GM10266 (cell line): ENCODE measurements at regions not wholly inside any gene's neighbourhood (a gene's known extent, or its start where the extent isn't known, plus 50 kb on each side); places are given as distances from the start of the nearest gene placed in this dataset.

Source experiments
- DNase-seq: peaks from one replicate; pipeline ENCODE4 v3.0.0; 2012; ENCODE audit errors: extremely low spot score
- TF ChIP-seq, protein P1 (sequence below): IDR thresholded peaks from 2 replicates; pipeline ENCODE4 v1.5.1; 2012; ENCODE audit warnings: mild to moderate bottlenecking, low read depth; ENCODE audit not compliant: control insufficient read depth, insufficient read depth; ENCODE audit errors: missing control alignments

GRCh38 chr18:27803957-27804356, 373.0 kb downstream of the CDH2 start:
- no peak for DNase-seq
- TF ChIP-seq, protein P1, sequence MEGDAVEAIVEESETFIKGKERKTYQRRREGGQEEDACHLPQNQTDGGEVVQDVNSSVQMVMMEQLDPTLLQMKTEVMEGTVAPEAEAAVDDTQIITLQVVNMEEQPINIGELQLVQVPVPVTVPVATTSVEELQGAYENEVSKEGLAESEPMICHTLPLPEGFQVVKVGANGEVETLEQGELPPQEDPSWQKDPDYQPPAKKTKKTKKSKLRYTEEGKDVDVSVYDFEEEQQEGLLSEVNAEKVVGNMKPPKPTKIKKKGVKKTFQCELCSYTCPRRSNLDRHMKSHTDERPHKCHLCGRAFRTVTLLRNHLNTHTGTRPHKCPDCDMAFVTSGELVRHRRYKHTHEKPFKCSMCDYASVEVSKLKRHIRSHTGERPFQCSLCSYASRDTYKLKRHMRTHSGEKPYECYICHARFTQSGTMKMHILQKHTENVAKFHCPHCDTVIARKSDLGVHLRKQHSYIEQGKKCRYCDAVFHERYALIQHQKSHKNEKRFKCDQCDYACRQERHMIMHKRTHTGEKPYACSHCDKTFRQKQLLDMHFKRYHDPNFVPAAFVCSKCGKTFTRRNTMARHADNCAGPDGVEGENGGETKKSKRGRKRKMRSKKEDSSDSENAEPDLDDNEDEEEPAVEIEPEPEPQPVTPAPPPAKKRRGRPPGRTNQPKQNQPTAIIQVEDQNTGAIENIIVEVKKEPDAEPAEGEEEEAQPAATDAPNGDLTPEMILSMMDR, result no peak

DNA sequence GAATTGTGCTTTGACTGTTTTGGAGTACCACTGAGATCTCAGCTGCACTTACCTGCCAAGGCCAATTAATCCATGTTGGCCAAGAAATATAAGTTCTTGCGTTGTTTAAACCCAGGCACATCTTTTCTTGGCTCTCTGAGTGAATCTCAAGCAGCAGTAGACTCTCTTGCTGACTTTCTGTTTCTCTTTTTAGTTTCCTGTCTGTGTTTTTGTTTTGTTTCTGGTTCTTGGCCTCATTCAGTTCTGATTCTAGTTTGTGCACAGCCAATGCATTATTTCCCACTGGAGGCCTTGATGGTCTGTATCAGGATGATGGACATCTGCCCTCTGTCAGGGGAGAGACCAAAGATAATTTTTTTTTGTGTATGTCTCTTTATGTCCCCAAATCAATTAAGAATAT, 379.4 kb downstream of the CDH2 start:
- DNase-seq, result no peak
- TF ChIP-seq, protein P1, result no peak

GRCh38 chr18:27794181-27794926, 382.6 kb downstream of the CDH2 start:
- TF ChIP-seq, protein P1, result no peak
- DNase-seq, result no peak

DNA sequence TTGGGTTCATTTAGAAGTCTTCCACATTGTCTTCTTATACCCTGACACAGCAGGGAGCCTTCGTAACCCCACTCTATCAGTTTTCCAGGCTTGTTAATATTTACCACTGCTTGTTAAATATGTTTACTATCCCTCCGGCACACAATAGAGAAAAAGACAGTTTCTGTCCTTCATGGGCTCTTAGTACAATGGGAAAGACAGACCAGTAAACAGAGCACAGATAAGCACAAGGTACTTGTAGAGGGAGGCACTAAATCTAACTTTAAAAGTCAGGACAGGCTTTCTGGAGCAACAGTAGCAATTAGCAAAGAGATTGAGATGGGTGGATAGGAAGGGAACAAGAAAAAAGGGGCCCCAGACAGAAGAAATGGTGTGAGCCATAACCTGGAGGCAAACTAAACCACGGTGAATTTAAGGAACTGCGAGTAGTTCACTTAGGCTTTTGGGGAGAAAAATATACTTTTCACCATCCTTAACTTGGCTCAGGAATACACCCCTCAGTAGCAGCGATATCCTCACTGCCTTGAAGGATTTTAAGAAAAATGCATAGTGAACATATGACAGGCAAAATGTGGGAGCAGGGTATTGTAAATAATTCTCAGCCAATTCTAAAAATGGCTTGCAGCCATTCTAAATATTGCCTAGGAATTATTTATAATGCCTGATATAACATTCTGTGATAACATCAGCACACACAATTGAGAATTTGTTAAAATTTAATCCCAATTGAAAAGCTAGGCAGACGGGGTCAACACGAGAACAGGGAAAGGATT, 383.7 kb downstream of the CDH2 start:
- TF ChIP-seq, protein P1, result no peak
- no peak for DNase-seq

- DNase-seq, result no peak
These were observed 387.5 kb downstream of the CDH2 start for GRCh38 chr18:27789406-27789805.

DNA sequence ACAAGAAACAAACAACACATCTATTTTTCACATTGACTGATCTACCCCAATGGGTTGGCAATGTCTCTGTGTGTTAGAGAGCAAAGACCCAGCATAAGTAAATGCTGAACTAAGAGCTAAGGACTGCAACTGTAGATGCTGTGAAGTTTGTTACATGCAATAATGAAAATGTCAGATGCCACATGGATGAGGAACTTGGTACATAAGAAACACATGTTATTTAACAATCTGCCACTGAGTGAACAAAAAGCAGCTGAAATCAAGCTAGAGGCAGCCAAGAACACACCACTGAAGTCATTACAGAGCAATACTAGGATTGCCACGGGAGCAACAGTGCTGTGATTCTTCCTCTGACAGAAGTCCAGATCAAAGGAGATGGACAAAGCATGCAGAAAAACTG, 389.4 kb downstream of the CDH2 start:
- DNase-seq, result no peak
- TF ChIP-seq, protein P1, result no peak

More at GRCh38 chr18:27789406-27789805, 387.5 kb downstream of the CDH2 start:
- TF ChIP-seq, protein P1, result no peak
